ENCODE measurements at regions not wholly inside any gene's neighbourhood (a gene's known extent, or its start where the extent isn't known, plus 50 kb on each side); places are given as distances from the start of the nearest gene placed in this dataset.

GRCh38 chr10:23692736-23693135, 253.9 kb downstream of the OTUD1 start (continued):
- TF ChIP-seq CHD7 (IDR thresholded peaks at IDR 0.05; ENCODE audit: insufficient replicate concordance, low read length), result no peak
- no peak for TF ChIP-seq CBX5 (IDR thresholded peaks at IDR 0.05; ENCODE audit: low read depth, low read length)
- TF ChIP-seq CREB1 (IDR thresholded peaks at IDR 0.05), result no peak
